HCT116 (cell line): ENCODE measurements at regions not wholly inside any gene's neighbourhood (a gene's known extent, or its start where the extent isn't known, plus 50 kb on each side); places are given as distances from the start of the nearest gene placed in this dataset.

ENCODE experiments used
- ATAC-seq: fragments of 200-7000 bp; cut with Tn5 transposase; 2 replicates; pipeline ENCODE4 v1.9.1; 2020; ENCODE audit warnings: mild to moderate bottlenecking, moderate library complexity
- BruUV-seq: library from RNA; stranded (reverse); fragments of 400-500 nt; replicated peaks from 2 replicates; lab custom pipeline; 2021; lab: Mats Ljungman, UMichigan
- CTCF ChIA-PET: fragments of 300-600 bp; sonication (Branson Sonifier 250); formaldehyde crosslinking; loops from one replicate; lab custom pipeline; 2021; ENCODE audit warnings: antibody characterized with exemption; lab: Charles Lee
- POLR2A ChIA-PET: fragments of 300-600, 350-600 bp; sonication (Branson Sonifier 250); formaldehyde crosslinking; loops from one replicate; lab custom pipeline; 2021; ENCODE audit warnings: antibody characterized with exemption; lab: Charles Lee
- RAD21 ChIA-PET, 2 experiments: fragments of 300-600 bp; sonication (Branson Sonifier 250); formaldehyde crosslinking; loops; one replicate each; lab custom pipeline; 2023; ENCODE audit warnings: low total read pairs in 2 of 2; ENCODE audit not compliant: uncharacterized antibody in 2 of 2, unreplicated experiment in 2 of 2, low non-redundant PET in 1 of 2; lab: Charles Lee
- DNase-seq: peaks from one replicate; pipeline ENCODE4 v3.0.0-alpha.2; 2010; ENCODE audit warnings: low read depth, low spot score
- H2AFZ ChIP-seq: fragments of 200-600 bp; shearing (Covaris generic), sonication (generic); 2 replicates; pipeline ENCODE4 v1.6.1; 2017; ENCODE audit warnings: low read depth, mixed run types, mixed read lengths, antibody characterized with exemption, low read length; ENCODE audit not compliant: poor library complexity, severe bottlenecking
- H3K27ac ChIP-seq: 2 replicates; pipeline ENCODE4 v1.5.1; 2012; ENCODE audit warnings: low read depth, low read length
- H3K27me3 ChIP-seq: fragments of 200-600 bp; sonication (generic); 2 replicates; pipeline ENCODE4 v1.6.1; 2016; ENCODE audit warnings: mixed run types, low read length, mixed read lengths; ENCODE audit not compliant: insufficient read depth
- H3K36me3 ChIP-seq, 2 experiments: fragments of 200-500 bp in 1 of 2; fragments of 200-600 bp in 1 of 2; sonication (Bioruptor generic) in 1 of 2; sonication (generic) in 1 of 2; 2 replicates each; pipeline versions ENCODE4 v1.5.1 to v1.6.1; 2014 to 2016; ENCODE audit warnings: low read length in 2 of 2, inconsistent platforms in 1 of 2, mixed read lengths in 1 of 2, mixed run types in 1 of 2; ENCODE audit not compliant: insufficient read depth in 2 of 2, control insufficient read depth in 1 of 2
- H3K4me1 ChIP-seq, 2 experiments: fragments of 200-600 bp in 1 of 2; sonication (generic) in 1 of 2; 2 replicates each; pipeline versions ENCODE4 v1.5.1 to v1.6.1; 2012 to 2017; ENCODE audit warnings: low read length in 2 of 2, inconsistent platforms in 1 of 2, mild to moderate bottlenecking in 1 of 2, mixed read lengths in 1 of 2, mixed run types in 1 of 2, moderate library complexity in 1 of 2; ENCODE audit not compliant: insufficient read depth in 2 of 2, control insufficient read depth in 1 of 2
- H3K4me2 ChIP-seq: fragments of 200-600 bp; sonication (generic); 2 replicates; pipeline ENCODE4 v1.6.1; 2017; ENCODE audit warnings: mixed run types, low read length, mixed read lengths
- H3K4me3 ChIP-seq, 2 experiments: fragments of 200-600 bp in 1 of 2; sonication (generic) in 1 of 2; replicated peaks in 1 of 2; 2 replicates each; pipeline ENCODE4 v1.5.1; 2011 to 2016; ENCODE audit warnings: low read length in 2 of 2, control low read depth in 1 of 2, low read depth in 1 of 2, mild to moderate bottlenecking in 1 of 2, mixed read lengths in 1 of 2, mixed run types in 1 of 2
- H3K79me2 ChIP-seq: fragments of 200-600 bp; sonication (generic); 2 replicates; pipeline ENCODE4 v1.6.1; 2017; ENCODE audit warnings: mild to moderate bottlenecking, mixed run types, low read length, moderate library complexity, mixed read lengths; ENCODE audit not compliant: insufficient read depth
- H3K9ac ChIP-seq: fragments of 200-600 bp; sonication (generic); 2 replicates; pipeline ENCODE4 v1.6.1; 2016; ENCODE audit warnings: low read length, mixed read lengths
- H3K9me2 ChIP-seq: fragments of 200-600 bp; sonication (generic), shearing (Covaris generic); 2 replicates; pipeline ENCODE4 v1.6.1; 2017; ENCODE audit warnings: mixed run types, mild to moderate bottlenecking, moderate library complexity; ENCODE audit not compliant: insufficient read depth
- H3K9me3 ChIP-seq, 2 experiments: fragments of 200-500 bp in 1 of 2; fragments of 200-600 bp in 1 of 2; sonication (Bioruptor generic) in 1 of 2; sonication (generic) in 1 of 2; 2 replicates each; pipeline ENCODE4 v1.6.1; 2014 to 2017; ENCODE audit warnings: low read length in 2 of 2, mixed read lengths in 2 of 2, inconsistent platforms in 1 of 2, low read depth in 1 of 2, mild to moderate bottlenecking in 1 of 2, mixed run types in 1 of 2, moderate library complexity in 1 of 2; ENCODE audit not compliant: control insufficient read depth in 1 of 2, insufficient read depth in 1 of 2
- H4K20me1 ChIP-seq: fragments of 200-600 bp; sonication (generic), shearing (Covaris generic); 2 replicates; pipeline ENCODE4 v1.6.1; 2017; ENCODE audit warnings: mixed run types, mild to moderate bottlenecking, moderate library complexity; ENCODE audit not compliant: insufficient read depth
- ATF3 ChIP-seq: IDR thresholded peaks from 2 replicates; pipeline ENCODE4 v1.6.1; 2012
- CBX3 ChIP-seq: IDR thresholded peaks from 2 replicates; pipeline ENCODE4 v1.6.1; 2012; ENCODE audit warnings: low read depth
- CEBPB ChIP-seq: IDR thresholded peaks from 2 replicates; pipeline ENCODE4 v1.6.1; 2012; ENCODE audit warnings: low read depth
- EGR1 ChIP-seq: IDR thresholded peaks from 2 replicates; pipeline ENCODE4 v1.6.1; 2012; ENCODE audit warnings: low read depth
- ELF1 ChIP-seq: IDR thresholded peaks from 2 replicates; pipeline ENCODE4 v1.6.1; 2012; ENCODE audit warnings: low read depth, borderline replicate concordance
- EZH2 ChIP-seq: fragments of 200-600 bp; sonication (generic); IDR thresholded peaks from 2 replicates; pipeline ENCODE4 v1.6.1; 2017; ENCODE audit warnings: antibody characterized with exemption, mixed run types
- EZH2phosphoT487 ChIP-seq: fragments of 200-600 bp; IDR thresholded peaks from 2 replicates; pipeline ENCODE4 v1.6.1; 2018; ENCODE audit warnings: antibody characterized with exemption, borderline replicate concordance
- FOSL1 ChIP-seq: IDR thresholded peaks from 2 replicates; pipeline ENCODE4 v1.6.1; 2012; ENCODE audit warnings: low read depth
- JUND ChIP-seq: IDR thresholded peaks from 2 replicates; pipeline ENCODE4 v1.6.1; 2012
- POLR2A ChIP-seq: IDR thresholded peaks from 2 replicates; pipeline ENCODE4 v1.7.0; 2011; ENCODE audit warnings: borderline replicate concordance; ENCODE audit not compliant: insufficient read depth, insufficient read length; ENCODE audit errors: extremely low read depth
- POLR2AphosphoS5 ChIP-seq: IDR thresholded peaks from 2 replicates; pipeline ENCODE4 v1.6.1; 2011; ENCODE audit warnings: mild to moderate bottlenecking, low read depth, low read length, moderate library complexity
- RAD21 ChIP-seq: IDR thresholded peaks from 2 replicates; pipeline ENCODE4 v1.6.1; 2012; ENCODE audit warnings: low read depth, mild to moderate bottlenecking
- SIN3A ChIP-seq: IDR thresholded peaks from 2 replicates; pipeline ENCODE4 v1.6.1; 2012; ENCODE audit warnings: low read depth
- SP1 ChIP-seq: IDR thresholded peaks from 2 replicates; pipeline ENCODE4 v1.6.1; 2012; ENCODE audit warnings: low read depth
- TCF7L2 ChIP-seq: IDR thresholded peaks from 2 replicates; pipeline ENCODE4 v1.7.0; 2011; ENCODE audit warnings: borderline replicate concordance, inconsistent platforms; ENCODE audit not compliant: insufficient read depth, insufficient read length; ENCODE audit errors: extremely low read depth
- YY1 ChIP-seq: IDR thresholded peaks from 2 replicates; pipeline ENCODE4 v1.6.1; 2011; ENCODE audit warnings: low read length, low read depth, moderate library complexity, mild to moderate bottlenecking; ENCODE audit not compliant: insufficient replicate concordance; ENCODE audit errors: extremely low read depth
- ZBTB33 ChIP-seq: IDR thresholded peaks from 2 replicates; pipeline ENCODE4 v1.6.1; 2011; ENCODE audit warnings: mild to moderate bottlenecking, low read length, moderate library complexity; ENCODE audit not compliant: insufficient replicate concordance; ENCODE audit errors: extremely low read depth
- ZFX ChIP-seq: fragments of 450-650 bp; IDR thresholded peaks from 2 replicates; pipeline ENCODE4 v1.6.1; 2017
- ZNF274 ChIP-seq: fragments of 200-500 bp; sonication (Bioruptor generic); IDR thresholded peaks from 2 replicates; pipeline ENCODE4 v1.6.1; 2014; ENCODE audit warnings: mild to moderate bottlenecking, low read depth, low read length, inconsistent platforms
- intact Hi-C: fragments of 100-400 bp; cut with micrococcal nuclease; formaldehyde crosslinking; loops from 2 replicates; pipeline ENCODE4 v1.10.0; 2022

GRCh38 chr5:142396436-142397038 lies 71.7 kb upstream of the SPRY4 start:
- intact Hi-C loops = no loop called here

GRCh38 chr5:142395334-142395733 lies 70.5 kb upstream of the SPRY4 start:
- Histone ChIP-seq H3K9ac (no peak overlapping the region), H3K4me3 (no peak overlapping the region), H3K9me2 (no peaks in the 10 kb centered on the region), H3K9me3 (no peaks in the 10 kb centered on the region), H3K27me3 (no peaks in the 10 kb centered on the region), H3K27ac (no peak overlapping the region), H3K4me1 (peaks cover 0 to 13% of the 10 kb centered on the region in 2 experiments; a peak in 3 of 4 replicates), H3K36me3 (no peaks in the 10 kb centered on the region), H3K4me2 (no peak overlapping the region), H4K20me1 (no peaks in the 10 kb centered on the region), H2AFZ (no peak overlapping the region), H3K79me2 (no peaks in the 10 kb centered on the region)
- ChIA-PET RAD21 (no interaction called here), CTCF (no interaction called here), POLR2A (no interaction called here)
- ATAC-seq (no peak), DNase-seq (no peak)
- intact Hi-C loops = no loop called here
- no TSS peak for BruUV-seq
- TF ChIP-seq ELF1 = no peak
- TF ChIP-seq ZBTB33 = no peak
- TF ChIP-seq EZH2phosphoT487 = no peak
- no peak for TF ChIP-seq ZNF274
- TF ChIP-seq EGR1 = no peak
- TF ChIP-seq CEBPB = no peak
- TF ChIP-seq EZH2 = no peak
- TF ChIP-seq POLR2AphosphoS5 = no peak
- TF ChIP-seq YY1 = no peak
- no peak for TF ChIP-seq JUND
- no peak for TF ChIP-seq CBX3
- no peak for TF ChIP-seq ZFX
- no peak for TF ChIP-seq SP1
- TF ChIP-seq POLR2A = no peak
- no peak for TF ChIP-seq TCF7L2
- TF ChIP-seq FOSL1 = no peak

More at GRCh38 chr5:142396436-142397038, 71.7 kb upstream of the SPRY4 start:
- no peak overlapping the region for H2AFZ ChIP-seq
- H3K9me2 ChIP-seq = no peaks in the 10 kb centered on the region
- H3K36me3 ChIP-seq = no peaks in the 10 kb centered on the region
- H3K27ac ChIP-seq = no peak overlapping the region
- H3K4me2 ChIP-seq = no peak overlapping the region
- H3K4me1 ChIP-seq = peaks cover 0 to 13% of the 10 kb centered on the region in 2 experiments; a peak in 2 of 4 replicates
- DNase-seq (no peak), ATAC-seq (no peak)
- H3K27me3 ChIP-seq = no peaks in the 10 kb centered on the region
- POLR2A ChIA-PET = no interaction called here
- H3K79me2 ChIP-seq = no peaks in the 10 kb centered on the region
- no peaks in the 10 kb centered on the region for H3K9me3 ChIP-seq
- BruUV-seq = no TSS peak
- H3K4me3 ChIP-seq = no peak overlapping the region
- CTCF ChIA-PET = no interaction called here
- RAD21 ChIA-PET = no interaction called here
- TF ChIP-seq CEBPB (no peak), ATF3 (no peak), ZFX (no peak), CBX3 (no peak), EZH2 (no peak), POLR2A (no peak), ELF1 (no peak), POLR2AphosphoS5 (no peak), SIN3A (no peak), EZH2phosphoT487 (no peak), RAD21 (no peak), FOSL1 (no peak), ZNF274 (no peak)
- H4K20me1 ChIP-seq = no peaks in the 10 kb centered on the region
- H3K9ac ChIP-seq = no peak overlapping the region
